Mesenteric fat pad (tissue), 1 donor: ENCODE measurements at regions not wholly inside any gene's neighbourhood (a gene's known extent, or its start where the extent isn't known, plus 50 kb on each side); places are given as distances from the start of the nearest gene placed in this dataset.
"Not testable (repeated sequence)": the region's sequence is repeated elsewhere in the genome, so short reads cannot be mapped to it uniquely, and the experiment has no call there.

ENCODE experiments used
- DNase-seq: peaks from one replicate; pipeline ENCODE4 v3.0.0-alpha.2; 2020; ENCODE audit warnings: low spot score
- donor health status: DM: yes; HTN: yes; CAD: no.

DNA sequence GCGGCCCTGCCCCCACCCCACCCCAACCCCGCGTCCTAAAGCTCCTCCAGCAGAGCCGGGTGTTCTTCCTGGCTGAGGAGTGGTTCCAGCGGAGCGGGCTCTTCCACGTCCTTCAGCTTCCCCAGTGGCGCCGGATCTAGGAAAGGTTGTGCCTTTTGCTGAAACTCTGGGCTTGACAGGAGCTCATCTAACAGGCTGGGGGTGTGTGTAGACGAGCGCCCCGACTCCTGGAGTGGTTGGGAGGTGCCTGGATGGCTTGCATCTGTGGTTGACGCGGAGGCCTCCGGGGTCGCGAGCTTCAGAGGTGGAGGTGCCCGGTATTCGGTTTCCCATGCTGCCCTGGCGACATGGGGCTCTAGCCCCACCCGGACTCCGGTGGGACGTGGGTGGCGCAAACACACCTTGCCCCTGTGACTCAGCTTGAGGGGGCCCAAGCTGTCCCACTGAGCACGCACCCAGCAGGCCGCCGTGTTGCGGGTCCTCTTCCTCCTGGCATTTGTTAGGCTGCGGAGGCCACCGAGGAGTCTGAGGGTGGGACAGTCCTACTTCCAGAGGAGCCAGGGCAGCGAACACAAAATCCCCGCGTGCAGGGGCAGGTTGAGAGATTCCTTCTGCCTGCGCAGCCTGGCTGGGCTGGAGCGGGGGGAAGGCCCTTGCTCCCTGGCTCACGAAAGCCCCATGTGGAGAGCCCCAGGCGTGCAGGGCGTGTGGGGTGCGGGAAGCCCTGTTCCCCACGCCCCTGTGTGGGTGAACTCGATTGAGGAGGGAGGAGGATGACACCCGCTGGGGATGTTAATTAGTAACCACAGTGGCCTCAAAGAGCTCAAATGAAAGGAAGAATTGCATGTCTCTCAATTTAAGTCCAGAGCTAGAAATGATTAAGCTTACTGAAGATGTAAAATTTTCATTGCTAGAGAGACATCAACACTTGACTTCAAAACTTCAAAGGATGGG is 3921.7 kb upstream of the OR11H1 start:
- DNase-seq: peak; percentile 89

DNA sequence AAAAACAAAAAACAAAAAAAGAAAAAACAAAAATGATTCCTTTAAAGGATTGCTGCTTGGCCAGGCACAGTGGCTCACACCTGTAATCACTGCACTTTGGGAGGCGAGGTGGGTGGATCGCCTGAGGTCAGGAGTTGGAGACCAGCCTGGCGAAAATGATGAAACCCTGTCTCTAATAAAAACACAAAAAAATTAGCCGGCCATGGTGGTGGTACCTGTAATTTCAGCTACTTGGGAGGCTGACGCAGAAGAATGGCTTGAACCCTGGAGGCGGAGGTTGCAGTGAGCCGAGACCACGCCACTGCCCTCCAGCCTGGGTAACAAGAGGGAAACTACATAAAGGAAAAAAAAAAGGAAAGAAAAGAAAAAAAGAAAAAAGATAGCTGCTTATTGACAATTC is 3920.8 kb upstream of the OR11H1 start:
- DNase-seq: not testable (repeated sequence)

DNA sequence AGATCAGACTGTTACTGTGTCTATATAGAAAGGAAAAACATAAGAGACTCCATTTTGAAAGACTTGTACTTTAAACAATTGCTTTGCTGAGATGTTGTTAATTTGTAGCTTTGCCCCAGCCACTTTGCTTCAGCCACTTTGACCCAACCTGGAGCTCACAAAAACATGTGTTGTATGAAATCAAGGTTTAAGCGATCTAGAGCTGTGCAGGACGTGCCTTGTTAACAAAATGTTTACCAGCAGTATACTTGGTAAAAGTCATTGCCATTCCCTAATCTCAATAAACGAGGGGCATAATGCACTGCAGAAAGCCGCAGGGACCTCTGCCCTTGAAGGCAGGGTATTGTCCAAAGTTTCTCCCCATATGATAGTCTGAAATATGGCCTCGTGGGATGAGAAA is 3919.5 kb upstream of the OR11H1 start:
- not testable (repeated sequence) for DNase-seq

DNA sequence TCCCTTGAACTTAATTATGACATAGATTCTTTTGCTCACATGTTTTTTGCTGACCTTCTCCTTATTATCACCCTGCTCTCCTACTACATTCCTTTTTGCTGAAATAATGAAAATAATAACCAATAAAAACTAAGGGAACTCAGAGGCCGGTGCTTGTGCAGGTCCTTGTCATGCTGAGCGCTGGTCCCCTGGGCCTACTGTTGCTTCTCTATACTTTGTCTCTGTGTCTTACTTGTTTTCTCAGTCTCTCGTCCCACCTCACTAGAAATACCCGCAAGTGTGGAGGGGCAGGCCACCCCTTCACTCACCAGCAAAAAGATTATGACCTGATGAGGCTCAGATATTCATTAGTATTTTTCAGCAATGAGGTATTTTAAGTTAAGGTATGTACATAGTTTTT is 3918.8 kb upstream of the OR11H1 start:
- not testable (repeated sequence) for DNase-seq

DNA sequence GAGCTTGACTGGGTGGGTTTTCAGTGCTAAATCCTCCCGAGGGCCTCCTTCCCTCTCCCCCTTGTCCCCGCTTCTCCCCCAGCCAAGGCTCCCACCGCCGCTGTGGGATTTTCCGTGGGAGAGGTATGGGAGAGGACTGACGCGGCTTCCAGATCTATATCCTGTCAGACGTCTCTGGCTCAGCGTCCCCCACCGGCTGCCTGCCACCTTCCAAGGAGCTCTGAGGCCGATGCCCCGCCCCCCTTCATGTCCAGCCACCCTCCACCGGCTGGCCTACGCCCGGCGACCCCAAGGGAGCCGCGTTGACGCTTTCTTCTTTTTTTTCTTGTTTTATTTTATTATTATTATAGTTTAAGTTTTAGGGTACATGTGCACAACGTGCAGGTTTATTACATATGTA is 3916.7 kb upstream of the OR11H1 start:
- DNase-seq: not testable (repeated sequence)

DNA sequence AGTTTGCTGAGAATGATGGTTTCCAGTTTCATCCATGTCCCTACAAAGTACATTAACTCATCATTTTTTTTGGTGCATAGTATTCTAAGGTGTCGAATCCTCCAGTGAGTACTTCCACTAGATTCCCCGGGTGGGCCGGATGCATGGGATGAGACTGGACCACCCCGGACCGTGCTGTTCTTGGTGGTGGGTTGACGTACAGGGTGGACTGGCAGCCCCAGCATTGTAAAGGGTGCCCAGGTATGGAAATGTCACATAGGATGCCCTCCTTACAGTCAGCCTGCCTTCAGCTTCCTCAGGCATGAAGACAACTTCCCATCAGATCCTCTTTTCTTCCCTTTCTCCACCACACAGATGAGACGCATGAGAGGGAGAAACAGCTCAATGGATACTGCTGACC is 3916.1 kb upstream of the OR11H1 start:
- DNase-seq: not testable (repeated sequence)

DNA sequence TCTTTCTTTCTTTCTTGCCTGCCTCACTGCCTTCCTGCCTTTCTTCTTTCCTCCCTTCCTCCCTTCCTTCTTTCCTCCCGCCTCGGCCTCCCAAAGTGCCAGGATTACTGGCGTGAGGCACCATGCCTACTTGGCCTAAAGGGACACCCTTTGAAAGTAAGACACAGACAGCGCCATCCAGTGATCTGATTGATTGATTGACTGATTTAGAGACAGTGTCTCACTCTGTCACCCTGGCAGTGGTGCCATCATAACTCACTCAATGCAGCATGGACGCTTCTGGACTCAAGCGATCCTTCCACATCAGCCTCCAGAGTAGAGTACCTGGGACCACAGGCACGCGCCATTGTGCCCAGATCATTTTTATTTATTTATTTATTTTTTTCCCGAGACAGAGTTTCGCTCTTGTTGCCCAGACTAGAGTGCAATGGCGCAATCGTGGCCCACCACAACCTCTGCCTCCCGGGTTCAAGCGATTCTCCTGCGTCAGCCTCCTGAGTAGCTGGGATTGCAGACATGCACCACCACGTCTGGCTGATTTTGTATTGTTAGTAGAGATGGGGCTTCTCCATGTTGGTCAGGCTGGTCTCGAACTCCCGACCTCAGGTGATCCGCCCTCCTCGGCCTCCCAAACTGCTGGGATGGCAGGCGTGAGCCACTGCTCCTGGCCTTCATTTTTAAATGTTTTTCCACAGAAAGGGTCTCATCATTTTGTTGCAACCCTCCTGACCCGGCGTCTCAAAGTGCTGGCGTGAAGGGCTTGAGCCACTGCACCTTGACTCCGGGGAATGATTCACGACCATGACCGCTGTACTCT is 3914.7 kb upstream of the OR11H1 start:
- not testable (repeated sequence) for DNase-seq

DNA sequence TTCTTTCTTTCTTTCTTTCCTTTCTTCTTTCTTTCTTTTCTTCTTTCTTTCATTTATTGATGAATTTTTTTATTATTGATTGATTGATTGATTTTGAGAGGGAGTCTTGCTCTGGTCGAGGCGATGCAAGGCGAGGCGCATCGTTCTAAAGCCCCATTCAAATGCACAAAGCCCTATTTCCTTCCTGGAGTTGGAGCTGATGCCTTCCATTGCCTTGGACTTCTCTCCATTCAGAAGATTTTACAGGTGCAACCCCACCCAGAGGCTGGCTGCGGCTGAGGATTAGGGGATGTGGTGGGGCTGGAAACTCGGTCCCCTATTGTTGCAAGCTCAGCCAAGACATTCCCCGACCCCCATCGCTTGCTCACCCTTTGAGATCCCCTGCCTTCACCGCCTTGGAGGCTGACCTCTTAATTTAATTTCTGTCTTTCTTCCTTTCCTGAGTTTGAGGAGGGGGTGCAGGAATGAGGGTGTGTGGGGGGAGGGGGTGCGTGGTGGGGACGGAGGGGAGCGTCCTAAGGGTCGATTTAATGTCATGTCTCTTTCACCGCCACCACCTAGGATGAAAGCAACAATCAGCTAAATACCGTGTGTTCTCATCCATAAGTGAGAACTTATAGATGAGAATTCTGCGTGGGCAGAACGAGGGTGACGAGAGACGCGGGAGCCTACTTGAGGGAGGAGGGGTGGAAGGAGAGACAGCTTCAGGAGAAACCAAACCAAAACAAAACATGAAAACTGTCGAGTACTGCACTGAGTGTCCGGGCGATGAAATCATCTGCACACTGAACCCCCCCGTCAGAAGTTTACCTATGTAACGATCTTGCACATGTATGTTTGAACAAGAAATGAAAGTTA is 3913.9 kb upstream of the OR11H1 start:
- DNase-seq: peak; percentile 89

DNA sequence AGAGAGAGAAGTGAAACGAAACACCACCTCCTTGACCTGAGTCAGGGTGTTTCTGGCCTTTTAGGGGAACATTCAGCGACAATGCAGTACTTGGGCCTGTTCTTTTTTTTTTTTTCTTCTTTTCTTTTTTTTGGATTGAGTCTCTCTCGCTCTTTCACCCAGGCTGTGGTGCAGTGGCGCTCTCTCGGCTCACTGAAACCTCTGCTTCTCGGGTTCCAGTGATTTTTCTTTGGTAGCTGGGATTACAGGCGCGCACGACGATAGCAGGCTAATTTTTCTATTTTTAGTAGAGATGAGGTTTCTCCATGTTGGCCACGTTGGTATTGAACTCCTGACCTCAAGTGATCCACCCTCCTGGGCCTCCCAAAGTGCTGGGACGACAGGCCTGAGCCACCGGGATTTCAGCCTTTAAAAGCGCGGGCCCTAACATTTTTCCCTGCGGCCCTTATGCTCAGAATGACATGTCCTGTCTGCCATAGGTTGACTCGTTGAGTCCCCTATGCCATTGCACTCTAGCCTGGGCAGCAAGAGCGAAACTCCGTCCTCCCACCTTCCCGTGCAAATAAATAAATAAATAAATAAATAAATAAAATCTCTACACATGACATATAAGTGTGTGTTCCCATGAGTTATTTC is 3913.1 kb upstream of the OR11H1 start:
- not testable (repeated sequence) for DNase-seq

DNA sequence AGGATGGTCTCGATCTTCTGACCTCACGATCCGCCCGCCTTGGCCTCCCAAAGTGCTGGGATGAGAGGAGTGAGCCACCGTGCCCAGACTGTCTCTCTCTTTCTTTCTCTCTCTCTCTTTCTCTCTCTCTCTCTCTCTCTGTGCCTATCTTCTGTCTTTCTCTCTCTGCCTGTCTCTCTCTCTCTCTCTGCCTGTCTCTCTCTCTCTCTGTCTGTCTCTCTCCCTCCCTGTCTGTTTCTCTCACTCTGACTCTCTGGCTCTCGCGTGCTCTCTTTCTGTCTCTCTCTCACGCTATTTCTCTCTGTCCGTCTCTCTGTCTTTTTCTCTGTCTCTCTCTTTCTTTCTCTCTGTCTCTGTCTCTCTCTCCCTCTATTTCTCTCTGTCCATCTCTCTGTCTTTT is 3911.2 kb upstream of the OR11H1 start:
- no peak for DNase-seq

DNA sequence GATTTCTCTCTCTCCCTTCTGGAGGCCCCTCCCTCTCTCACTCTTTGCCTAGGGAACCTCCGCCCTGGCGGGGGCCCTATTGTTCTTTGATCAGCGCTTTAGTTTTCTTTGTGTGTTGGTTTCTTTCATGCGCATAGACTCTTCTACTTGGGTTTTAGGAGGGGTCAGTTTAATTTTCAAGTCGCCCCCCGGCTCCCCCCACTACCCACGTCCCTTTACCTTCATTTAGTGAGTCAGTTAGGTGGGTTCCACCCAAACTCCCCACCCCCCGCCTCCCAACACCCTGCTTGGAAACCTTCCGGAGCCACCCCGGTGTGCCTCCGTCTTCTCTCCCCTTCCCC is 3909.7 kb upstream of the OR11H1 start:
- DNase-seq: not testable (repeated sequence)

DNA sequence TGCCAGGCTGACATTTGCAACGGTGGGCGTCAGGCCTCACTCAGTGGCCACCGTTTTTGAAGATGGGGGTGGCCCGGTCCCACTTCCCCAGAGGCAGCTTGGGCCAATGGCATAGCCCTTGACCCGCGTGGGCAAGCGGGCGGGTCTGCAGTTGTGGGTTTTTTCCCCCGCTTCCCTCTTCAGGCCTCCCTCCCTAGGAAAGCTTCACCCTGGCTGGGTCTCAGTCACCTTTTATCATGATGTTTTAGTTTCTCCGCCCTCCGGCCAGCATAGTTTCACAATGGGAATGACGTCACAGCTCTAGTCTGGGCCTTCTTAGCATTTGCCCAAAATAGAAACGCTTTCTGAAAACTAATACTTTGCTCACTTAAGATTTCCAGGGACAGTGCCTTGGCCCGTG is 3909.3 kb upstream of the OR11H1 start:
- DNase-seq: not testable (repeated sequence)

DNA sequence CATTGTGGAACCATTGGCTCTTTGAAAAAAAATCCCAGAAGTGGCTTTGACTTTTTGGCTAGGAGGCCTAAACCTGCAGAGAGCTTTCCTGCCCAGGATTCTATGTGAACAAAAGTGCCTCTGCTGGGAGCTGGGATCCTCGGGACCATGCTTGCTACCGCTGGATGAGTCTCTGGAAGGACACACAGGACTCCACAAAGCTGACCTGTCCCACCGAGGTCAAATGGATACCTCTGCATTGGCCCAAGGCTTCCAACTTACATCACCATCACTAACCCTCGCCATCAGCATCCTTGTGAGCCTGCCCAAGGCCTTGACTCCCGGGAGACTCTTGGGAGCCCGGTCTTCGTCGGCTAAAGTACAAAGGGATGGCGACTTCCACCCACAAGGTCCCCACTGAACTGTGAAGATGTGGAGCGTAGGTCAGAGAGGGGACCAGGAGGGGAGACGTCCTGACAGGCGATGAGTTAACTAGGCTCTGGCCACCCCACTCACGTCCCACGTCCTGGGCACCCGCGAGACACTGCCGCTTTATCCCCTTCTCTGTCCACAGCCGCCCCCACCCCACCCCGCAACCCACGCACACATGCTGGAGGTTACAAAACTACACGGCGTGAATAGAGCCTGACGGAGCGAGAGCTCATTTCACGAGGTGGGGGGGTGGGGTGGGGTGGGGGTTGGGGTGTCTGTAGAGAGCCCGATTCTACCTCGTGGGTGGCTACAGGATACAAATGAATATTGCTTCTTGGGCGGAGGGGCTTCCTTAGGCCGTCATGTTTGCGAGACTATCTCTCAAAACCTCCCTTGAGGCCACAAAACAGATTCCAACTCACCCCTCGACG is 3906.8 kb upstream of the OR11H1 start:
- not testable (repeated sequence) for DNase-seq

DNA sequence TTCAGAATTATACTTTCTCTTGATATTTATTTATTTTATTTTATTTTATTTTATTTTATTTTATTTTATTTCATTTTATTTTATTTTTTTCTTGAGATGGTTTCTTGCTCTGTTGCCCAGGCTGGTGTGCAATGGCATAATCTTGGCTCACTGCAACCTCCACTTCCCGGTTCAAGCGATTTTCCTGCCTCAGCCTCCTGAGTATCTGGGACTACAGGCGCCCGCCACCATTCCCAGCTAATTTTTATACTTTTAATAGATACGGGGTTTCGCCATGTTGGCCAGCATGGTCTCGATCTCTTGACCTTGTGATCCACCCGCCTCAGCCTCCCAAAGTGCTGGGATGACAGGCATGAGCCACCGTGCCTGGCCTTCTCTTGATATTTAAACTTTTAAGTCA is 3905.2 kb upstream of the OR11H1 start:
- not testable (repeated sequence) for DNase-seq

DNA sequence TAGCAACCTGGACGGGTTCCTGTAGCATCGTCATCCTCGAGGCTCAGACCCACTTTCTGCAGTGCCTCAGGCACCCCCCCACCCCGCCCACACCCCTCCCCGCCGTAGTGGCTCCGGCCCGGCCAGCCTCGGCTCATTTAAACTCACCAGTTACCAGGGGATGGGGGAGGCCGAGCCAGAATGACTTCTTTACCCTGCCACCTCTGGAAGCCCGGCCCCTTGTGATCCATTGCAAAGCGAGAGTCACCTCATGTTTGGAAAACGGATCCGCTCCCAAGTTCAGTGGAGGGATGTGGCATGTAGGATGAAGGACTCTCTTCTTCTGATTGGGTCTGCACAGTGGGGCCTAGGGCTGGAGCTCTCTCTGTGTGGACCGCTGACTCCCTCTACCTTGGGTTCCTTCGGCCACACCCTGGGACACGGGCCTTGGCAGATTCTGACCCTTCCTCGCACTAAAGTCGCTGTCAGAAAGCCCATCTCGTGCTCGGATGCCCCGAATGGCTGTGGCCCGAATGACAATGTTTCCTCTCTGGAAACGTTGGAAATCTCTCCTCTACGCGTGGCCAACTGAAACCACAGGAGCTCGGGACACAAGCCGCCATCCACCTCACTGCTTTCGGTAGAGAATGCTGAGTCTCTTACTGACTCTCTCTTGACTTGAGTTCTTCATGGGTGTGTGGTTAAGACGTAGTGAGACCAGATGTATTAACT is 3902.1 kb upstream of the OR11H1 start:
- DNase-seq: peak; percentile 89

DNA sequence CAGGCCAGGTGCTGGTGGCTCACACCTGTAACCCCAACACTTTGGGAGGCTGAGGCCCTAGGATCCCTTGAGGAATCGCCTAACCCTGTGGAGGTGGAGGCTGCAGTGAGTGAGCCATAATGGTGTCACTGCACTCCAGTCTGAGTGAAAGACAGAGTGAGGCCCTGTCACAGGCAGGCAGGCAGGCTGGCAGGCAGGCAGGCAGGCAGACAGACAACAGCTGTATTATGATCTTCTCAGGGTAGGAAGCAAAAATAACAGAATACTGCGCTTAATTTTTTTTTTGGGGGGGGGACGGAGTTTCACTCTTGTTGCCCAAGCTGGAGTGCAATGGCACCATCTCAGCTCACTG is 3901.6 kb upstream of the OR11H1 start:
- no peak for DNase-seq

DNA sequence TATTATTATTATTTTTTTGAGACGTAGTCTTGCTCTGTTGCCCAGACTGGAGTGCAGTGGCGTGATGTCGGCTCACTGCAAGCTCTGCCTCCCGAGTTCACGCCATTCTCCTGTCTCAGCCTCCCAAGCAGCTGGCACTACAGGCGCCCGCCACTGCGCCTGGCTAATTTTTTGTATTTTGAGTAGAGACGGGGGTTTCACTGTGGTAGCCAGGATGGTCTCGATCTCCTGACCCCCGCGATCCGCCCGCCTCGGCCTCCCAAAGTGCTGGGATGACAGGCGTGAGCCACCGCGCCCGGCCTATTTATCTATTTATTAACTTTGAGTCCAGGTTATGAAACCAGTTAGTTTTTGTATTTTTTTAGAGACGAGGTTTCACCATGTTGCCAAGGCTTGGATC is 3901.0 kb upstream of the OR11H1 start:
- DNase-seq: not testable (repeated sequence)

DNA sequence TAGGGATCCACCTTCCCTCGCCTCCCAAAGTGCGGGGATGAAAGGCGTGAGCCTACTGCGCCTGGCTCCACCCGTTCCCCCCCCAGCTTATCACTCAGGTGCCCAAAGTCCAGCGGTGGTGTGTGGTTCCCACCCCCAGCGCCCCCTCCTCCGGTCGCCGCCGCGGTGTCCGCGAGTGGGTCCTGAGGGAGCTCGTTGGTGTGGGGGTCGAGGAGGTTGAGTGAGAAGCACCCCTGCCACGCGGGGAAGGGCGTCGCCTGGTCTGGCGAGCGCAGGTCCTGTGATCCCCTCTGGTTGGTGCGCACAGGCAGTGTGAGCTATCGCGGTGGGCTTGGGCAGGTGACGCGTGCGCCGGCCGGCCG is 3900.6 kb upstream of the OR11H1 start:
- DNase-seq: peak; percentile 90
